Brain microvascular endothelial cell (primary cell): ENCODE measurements at regions not wholly inside any gene's neighbourhood (a gene's known extent, or its start where the extent isn't known, plus 50 kb on each side); places are given as distances from the start of the nearest gene placed in this dataset.

ENCODE experiments used
- DNase-seq: peaks from one replicate; pipeline ENCODE4 v3.0.0-alpha.2; 2020
- H3K27ac ChIP-seq: fragments of 250-450 bp; sonication (Bioruptor Pico); 2 replicates; pipeline ENCODE4 v1.5.1; 2020; ENCODE audit warnings: mild to moderate bottlenecking, moderate library complexity
- H3K27me3 ChIP-seq: fragments of 250-450 bp; sonication (Bioruptor Pico); replicated peaks from 2 replicates; pipeline ENCODE4 v1.5.1; 2020; ENCODE audit warnings: mild to moderate bottlenecking
- H3K36me3 ChIP-seq: fragments of 250-450 bp; sonication (Bioruptor Pico); replicated peaks from 2 replicates; pipeline ENCODE4 v1.5.1; 2020; ENCODE audit warnings: mild to moderate bottlenecking
- H3K4me3 ChIP-seq: 2 replicates; pipeline ENCODE4 v1.5.1; 2011; ENCODE audit warnings: low read depth, mild to moderate bottlenecking, control low read depth, low read length, moderate library complexity
- in situ Hi-C: cut with HindIII; loops from 2 replicates; pipeline ENCODE4 v1.10.0; 2017; ENCODE audit warnings: low sequenced_read_pairs, low pct_ligation_motif_present
- TF ChIP-seq, protein P1 (sequence below): IDR thresholded peaks from 2 replicates; pipeline ENCODE4 v1.5.1; 2011; ENCODE audit warnings: low read depth, mild to moderate bottlenecking, moderate library complexity, low read length, control low read depth, inconsistent platforms; ENCODE audit errors: missing control alignments

DNA sequence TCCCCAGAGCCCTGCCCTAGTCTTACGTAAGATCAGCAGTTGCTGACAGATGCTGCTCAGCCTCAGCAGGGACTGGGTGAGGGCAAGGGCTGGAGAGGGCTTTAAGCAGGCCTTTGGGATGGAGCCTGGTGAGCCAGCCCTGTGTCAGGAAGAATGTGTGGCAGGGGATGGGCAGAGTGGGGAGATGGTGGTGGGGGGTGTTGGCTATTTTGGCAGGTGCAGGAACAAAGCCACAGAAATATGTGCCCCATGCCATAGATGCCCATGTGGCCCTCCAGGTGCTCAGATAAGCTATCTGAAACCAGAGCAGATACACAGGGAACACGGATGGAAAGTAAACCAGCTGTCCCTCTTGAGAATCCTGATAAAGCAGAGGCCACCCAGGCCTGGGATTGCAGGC, 1325.0 kb downstream of the UQCRFS1 start:
- Histone ChIP-seq H3K27me3 (no peaks in the 10 kb centered on the region), H3K4me3 (no peak overlapping the region), H3K36me3 (no peaks in the 10 kb centered on the region), H3K27ac (no peak overlapping the region)
- no peak for DNase-seq
- in situ Hi-C loops = no loop called here
- TF ChIP-seq, protein P1, sequence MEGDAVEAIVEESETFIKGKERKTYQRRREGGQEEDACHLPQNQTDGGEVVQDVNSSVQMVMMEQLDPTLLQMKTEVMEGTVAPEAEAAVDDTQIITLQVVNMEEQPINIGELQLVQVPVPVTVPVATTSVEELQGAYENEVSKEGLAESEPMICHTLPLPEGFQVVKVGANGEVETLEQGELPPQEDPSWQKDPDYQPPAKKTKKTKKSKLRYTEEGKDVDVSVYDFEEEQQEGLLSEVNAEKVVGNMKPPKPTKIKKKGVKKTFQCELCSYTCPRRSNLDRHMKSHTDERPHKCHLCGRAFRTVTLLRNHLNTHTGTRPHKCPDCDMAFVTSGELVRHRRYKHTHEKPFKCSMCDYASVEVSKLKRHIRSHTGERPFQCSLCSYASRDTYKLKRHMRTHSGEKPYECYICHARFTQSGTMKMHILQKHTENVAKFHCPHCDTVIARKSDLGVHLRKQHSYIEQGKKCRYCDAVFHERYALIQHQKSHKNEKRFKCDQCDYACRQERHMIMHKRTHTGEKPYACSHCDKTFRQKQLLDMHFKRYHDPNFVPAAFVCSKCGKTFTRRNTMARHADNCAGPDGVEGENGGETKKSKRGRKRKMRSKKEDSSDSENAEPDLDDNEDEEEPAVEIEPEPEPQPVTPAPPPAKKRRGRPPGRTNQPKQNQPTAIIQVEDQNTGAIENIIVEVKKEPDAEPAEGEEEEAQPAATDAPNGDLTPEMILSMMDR = no peak

DNA sequence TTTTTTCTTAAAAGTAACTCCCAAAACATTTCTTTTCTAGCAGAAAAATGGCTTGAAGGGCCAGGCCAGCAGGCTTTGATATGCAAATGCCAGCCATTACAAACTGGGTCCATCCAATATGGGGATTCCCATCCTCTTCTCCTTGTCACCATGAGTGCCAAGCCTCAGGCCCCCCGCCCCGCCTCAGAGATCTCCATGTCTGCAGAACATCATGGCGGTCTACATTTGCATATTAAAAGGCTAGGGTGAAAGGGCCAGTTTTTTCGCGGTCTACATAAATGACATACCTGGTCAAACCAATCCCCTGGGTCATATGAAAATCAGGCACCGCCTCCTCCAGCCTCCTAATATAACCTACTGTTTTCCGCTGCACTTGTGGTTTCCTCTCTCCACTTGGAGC, 1327.6 kb downstream of the UQCRFS1 start:
- no peak overlapping the region for H3K4me3 ChIP-seq
- in situ Hi-C loops = no loop called here
- H3K27ac ChIP-seq = no peak overlapping the region
- TF ChIP-seq, protein P1 = no peak
- H3K36me3 ChIP-seq = no peaks in the 10 kb centered on the region
- no peaks in the 10 kb centered on the region for H3K27me3 ChIP-seq
- no peak for DNase-seq

DNA sequence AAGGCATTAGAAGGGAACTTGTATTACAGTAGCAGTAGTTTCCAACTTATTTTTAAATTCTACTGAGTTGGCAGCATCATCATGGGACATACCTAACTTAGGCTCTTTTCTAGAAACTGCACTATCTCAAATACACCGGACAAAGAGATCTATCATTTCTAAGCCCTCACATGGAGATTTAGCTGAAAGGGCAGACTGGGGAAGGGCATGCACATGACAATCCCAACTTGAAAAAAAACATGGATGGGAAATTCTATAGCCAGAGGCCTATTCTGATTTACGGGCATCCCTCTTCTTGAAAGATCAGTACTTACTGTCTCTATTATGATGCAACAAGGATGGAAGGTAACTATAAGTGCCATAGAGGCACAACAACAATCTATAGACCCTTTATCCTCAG, 1328.6 kb downstream of the UQCRFS1 start:
- TF ChIP-seq, protein P1 = no peak
- no peak for DNase-seq

DNA sequence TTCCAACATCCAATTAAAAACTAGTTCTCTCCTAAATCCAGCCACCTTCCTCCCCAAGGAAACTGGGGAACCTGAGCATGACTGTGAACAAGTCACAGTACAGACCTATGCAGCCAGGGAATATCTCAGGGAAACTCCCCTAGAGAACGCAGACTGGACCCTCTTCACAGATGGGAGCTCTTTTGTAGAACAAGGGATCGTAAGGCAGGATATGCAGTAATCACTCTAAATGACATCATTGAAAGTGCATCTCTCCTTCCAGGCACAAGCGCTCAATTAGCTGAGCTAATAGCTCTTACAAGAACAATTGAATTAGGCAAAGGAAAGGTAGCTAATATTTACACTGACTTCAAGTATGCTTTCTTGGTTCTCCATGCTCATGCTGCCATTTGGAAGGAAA, 1331.7 kb downstream of the UQCRFS1 start:
- TF ChIP-seq, protein P1 = no peak
- no peak for DNase-seq
- no peak overlapping the region for H3K27ac ChIP-seq
- in situ Hi-C loops = no loop called here
- no peaks in the 10 kb centered on the region for H3K36me3 ChIP-seq
- no peaks in the 10 kb centered on the region for H3K27me3 ChIP-seq
- H3K4me3 ChIP-seq = no peak overlapping the region

More for the DNA sequence above, 1328.6 kb downstream of the UQCRFS1 start:
- in situ Hi-C loops = no loop called here
- Histone ChIP-seq H3K27ac (no peak overlapping the region), H3K36me3 (no peaks in the 10 kb centered on the region), H3K27me3 (no peaks in the 10 kb centered on the region), H3K4me3 (no peak overlapping the region)

DNA sequence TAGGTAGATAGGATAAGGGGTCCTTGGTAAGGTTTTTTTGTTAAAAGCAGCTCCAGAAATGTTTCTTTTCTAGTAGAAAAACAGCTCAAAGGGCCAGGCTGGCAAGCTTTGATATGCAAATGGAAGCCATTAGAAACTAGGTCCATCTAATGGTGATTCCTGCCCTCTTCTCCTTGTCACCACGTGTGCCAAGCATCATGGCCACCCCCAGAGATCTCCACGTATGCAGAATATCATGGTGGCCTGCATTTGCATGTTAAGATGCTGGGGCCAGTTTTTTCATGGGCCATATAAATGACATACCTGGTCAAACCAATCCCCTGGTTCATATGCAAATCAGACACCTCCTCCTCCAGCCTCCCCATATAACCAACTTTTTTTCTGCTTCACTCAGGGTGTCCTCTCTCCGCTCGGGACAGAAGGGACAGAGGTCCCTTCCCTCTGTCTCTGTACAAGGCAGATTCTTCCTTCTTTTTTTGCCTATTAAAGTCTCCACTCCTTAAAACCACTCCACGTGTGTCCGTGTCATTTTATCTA, 1335.9 kb downstream of the UQCRFS1 start:
- TF ChIP-seq, protein P1 = no peak
- in situ Hi-C loops = no loop called here
- Histone ChIP-seq H3K27me3 (no peaks in the 10 kb centered on the region), H3K27ac (no peak overlapping the region), H3K4me3 (no peak overlapping the region), H3K36me3 (no peaks in the 10 kb centered on the region)
- DNase-seq = no peak

DNA sequence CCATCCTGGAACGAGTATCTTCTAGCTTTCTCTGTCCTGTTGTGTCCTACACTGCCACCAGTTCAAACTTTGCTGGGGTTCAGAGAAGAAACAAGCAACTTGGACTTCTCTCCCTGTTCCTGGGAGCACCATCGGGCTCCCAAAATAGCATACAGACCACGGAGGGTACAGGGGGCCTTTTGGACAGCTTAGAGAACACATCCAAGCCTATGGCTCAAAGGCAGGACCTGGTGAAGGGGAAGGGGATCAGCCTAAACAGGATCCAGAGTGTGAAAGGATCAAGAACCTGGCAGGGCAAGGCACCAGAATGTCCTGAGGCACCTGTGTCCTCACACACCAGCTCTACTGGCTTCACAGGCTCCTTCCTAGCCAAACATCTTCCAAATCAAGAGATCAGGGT, 1336.5 kb downstream of the UQCRFS1 start:
- TF ChIP-seq, protein P1 = no peak
- Histone ChIP-seq H3K4me3 (no peak overlapping the region), H3K36me3 (no peaks in the 10 kb centered on the region), H3K27ac (no peak overlapping the region), H3K27me3 (no peaks in the 10 kb centered on the region)
- in situ Hi-C loops = no loop called here
- DNase-seq = no peak
